BJ (cell line): ENCODE measurements at regions not wholly inside any gene's neighbourhood (a gene's known extent, or its start where the extent isn't known, plus 50 kb on each side); places are given as distances from the start of the nearest gene placed in this dataset.
A peak's percentile ranks its signal among the peaks of the same experiment; 100 is the strongest.

Source experiments
- CTCF ChIA-PET: fragments of 350-600 bp; formaldehyde crosslinking; extraction: SDS; loops from one replicate; lab custom pipeline; 2021; ENCODE audit warnings: antibody characterized with exemption, inconsistent platforms; lab: Yijun Ruan, JAX
- POLR2A ChIA-PET: fragments of 300-600 bp; sonication (Branson Sonifier 250); formaldehyde crosslinking; extraction: SDS; loops from one replicate; lab custom pipeline; 2021; ENCODE audit warnings: antibody characterized with exemption; lab: Charles Lee
- DNase-seq: peaks from one replicate; pipeline ENCODE4 v3.0.0-alpha.2; 2011; ENCODE audit warnings: low read depth
- H3K27me3 ChIP-seq: 2 replicates; pipeline ENCODE4 v1.6.0; 2011; ENCODE audit warnings: low read length; ENCODE audit not compliant: control insufficient read depth, insufficient read depth
- H3K36me3 ChIP-seq: 2 replicates; pipeline ENCODE4 v1.5.1; 2011; ENCODE audit warnings: low read length; ENCODE audit not compliant: control insufficient read depth, insufficient read depth
- H3K4me3 ChIP-seq: 2 replicates; pipeline ENCODE4 v1.5.1; 2011; ENCODE audit warnings: low read depth, mild to moderate bottlenecking, control low read depth, low read length
- TF ChIP-seq, protein P1 (sequence below): IDR thresholded peaks from 2 replicates; pipeline ENCODE4 v1.5.1; 2011; ENCODE audit warnings: low read depth, mild to moderate bottlenecking, control low read depth, inconsistent platforms, low read length, moderate library complexity; ENCODE audit not compliant: insufficient read depth

DNA sequence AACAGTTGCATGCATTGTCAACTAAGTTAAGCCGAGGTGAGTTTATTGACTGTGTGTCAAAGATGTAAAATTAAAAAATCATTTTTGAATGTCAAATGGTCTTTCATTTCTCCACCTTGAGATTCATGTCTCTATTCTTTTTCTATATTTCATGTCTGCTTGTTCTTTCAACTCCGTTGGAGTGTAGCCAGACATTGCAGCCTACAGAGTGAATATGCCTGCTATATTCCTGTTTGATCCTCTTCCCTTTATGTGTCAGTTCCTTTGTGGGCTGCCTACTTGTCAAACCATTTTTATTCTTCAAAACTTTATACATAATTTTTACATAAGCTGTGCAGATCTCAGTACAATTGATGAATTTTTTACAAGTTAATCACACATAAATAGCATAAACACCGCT is 1325.8 kb upstream of the PRMT6 start:
- DNase-seq, result no peak
- no peak overlapping the region for H3K4me3 ChIP-seq
- ChIA-PET CTCF (no interaction called here), POLR2A (no interaction called here)
- TF ChIP-seq, protein P1, sequence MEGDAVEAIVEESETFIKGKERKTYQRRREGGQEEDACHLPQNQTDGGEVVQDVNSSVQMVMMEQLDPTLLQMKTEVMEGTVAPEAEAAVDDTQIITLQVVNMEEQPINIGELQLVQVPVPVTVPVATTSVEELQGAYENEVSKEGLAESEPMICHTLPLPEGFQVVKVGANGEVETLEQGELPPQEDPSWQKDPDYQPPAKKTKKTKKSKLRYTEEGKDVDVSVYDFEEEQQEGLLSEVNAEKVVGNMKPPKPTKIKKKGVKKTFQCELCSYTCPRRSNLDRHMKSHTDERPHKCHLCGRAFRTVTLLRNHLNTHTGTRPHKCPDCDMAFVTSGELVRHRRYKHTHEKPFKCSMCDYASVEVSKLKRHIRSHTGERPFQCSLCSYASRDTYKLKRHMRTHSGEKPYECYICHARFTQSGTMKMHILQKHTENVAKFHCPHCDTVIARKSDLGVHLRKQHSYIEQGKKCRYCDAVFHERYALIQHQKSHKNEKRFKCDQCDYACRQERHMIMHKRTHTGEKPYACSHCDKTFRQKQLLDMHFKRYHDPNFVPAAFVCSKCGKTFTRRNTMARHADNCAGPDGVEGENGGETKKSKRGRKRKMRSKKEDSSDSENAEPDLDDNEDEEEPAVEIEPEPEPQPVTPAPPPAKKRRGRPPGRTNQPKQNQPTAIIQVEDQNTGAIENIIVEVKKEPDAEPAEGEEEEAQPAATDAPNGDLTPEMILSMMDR, result no peak
- no peaks in the 10 kb centered on the region for H3K36me3 ChIP-seq
- no peaks in the 10 kb centered on the region for H3K27me3 ChIP-seq

- no peak overlapping the region for H3K4me3 ChIP-seq
- ChIA-PET POLR2A (no interaction called here), CTCF (no interaction called here)
- no peaks in the 10 kb centered on the region for H3K36me3 ChIP-seq
- H3K27me3 ChIP-seq, result no peaks in the 10 kb centered on the region
- TF ChIP-seq, protein P1, result no peak
- DNase-seq, result no peak
Observed at GRCh38 chr1:105736349-105736748, 1320.1 kb upstream of the PRMT6 start.

- TF ChIP-seq, protein P1, result no peak
- Histone ChIP-seq H3K4me3 (no peak overlapping the region), H3K36me3 (no peaks in the 10 kb centered on the region), H3K27me3 (no peaks in the 10 kb centered on the region)
- ChIA-PET CTCF (no interaction called here), POLR2A (no interaction called here)
- DNase-seq, result no peak
Observed at GRCh38 chr1:105779727-105780126, 1276.7 kb upstream of the PRMT6 start.

- H3K27me3 ChIP-seq, result no peaks in the 10 kb centered on the region
- H3K4me3 ChIP-seq, result no peak overlapping the region
- H3K36me3 ChIP-seq, result no peaks in the 10 kb centered on the region
- TF ChIP-seq, protein P1, result no peak
- DNase-seq, result no peak
- POLR2A ChIA-PET, result no interaction called here
- CTCF ChIA-PET, result no interaction called here
Observed at GRCh38 chr1:105785021-105785420, 1271.5 kb upstream of the PRMT6 start.

DNA sequence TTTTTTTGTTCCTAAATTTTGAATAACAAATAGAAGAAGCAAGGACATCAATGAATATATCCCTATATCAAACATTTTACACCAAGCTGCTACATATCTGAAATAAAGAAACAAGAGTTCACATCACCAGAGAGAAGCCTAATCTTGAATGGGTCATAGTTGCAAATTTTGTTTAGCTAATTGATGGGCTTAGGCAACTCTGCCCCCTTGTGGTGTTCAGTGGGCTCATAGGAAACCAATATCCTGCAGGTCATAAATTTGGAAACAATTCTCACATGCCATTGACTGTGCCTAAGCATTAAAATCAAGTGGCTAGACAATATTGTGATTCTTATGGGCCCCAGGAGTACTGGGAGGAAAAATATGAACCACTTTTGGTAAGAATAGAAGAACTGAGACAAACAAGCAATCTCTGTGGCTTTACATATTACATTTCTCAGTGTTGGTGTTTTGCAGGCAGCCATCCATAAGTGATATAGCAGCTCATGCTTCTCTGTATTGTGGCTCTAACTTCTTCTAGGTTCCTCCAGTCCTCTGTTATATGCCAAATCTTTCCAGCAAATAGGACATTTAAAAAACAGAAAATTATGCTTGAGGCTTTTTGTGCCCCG is 1262.8 kb upstream of the PRMT6 start:
- TF ChIP-seq, protein P1, result peak; percentile 46
- Histone ChIP-seq H3K4me3 (no peak overlapping the region), H3K36me3 (no peaks in the 10 kb centered on the region), H3K27me3 (no peaks in the 10 kb centered on the region)
- no peak for DNase-seq
- ChIA-PET CTCF (interaction anchor here (2.0 to 2.1 kb wide), 2 partner anchors 1014 to 1015 kb away, joined by 6 to 7 read pairs; no protein-coding TSS in a partner anchor), POLR2A (no interaction called here)
